Liver (tissue), 7 donors: ENCODE measurements at regions not wholly inside any gene's neighbourhood (a gene's known extent, or its start where the extent isn't known, plus 50 kb on each side); places are given as distances from the start of the nearest gene placed in this dataset.

Experiments
- DNase-seq: peaks from one replicate; pipeline ENCODE4 v3.0.0-alpha.2; 2017; ENCODE audit warnings: low spot score
- H3K27ac ChIP-seq, 2 donors: one replicate each; pipeline ENCODE4 v1.7.0; 2013; ENCODE audit warnings: inconsistent platforms in 2 of 2, low read length in 2 of 2, control low read depth in 1 of 2, low read depth in 1 of 2, mild to moderate bottlenecking in 1 of 2
- H3K27me3 ChIP-seq, 4 donors: one replicate each; pipeline versions ENCODE4 v1.6.1 to v1.7.0; 2013; ENCODE audit warnings: low read length in 3 of 4, inconsistent platforms in 1 of 4, mild to moderate bottlenecking in 1 of 4, moderate library complexity in 1 of 4; ENCODE audit not compliant: control insufficient read depth in 4 of 4, insufficient read depth in 4 of 4
- H3K36me3 ChIP-seq, 4 donors: one replicate each; pipeline versions ENCODE4 v1.6.1 to v1.7.0; 2013; ENCODE audit warnings: low read length in 3 of 4, mild to moderate bottlenecking in 3 of 4, low read depth in 1 of 4, moderate library complexity in 1 of 4; ENCODE audit not compliant: control insufficient read depth in 4 of 4, insufficient read depth in 3 of 4
- H3K4me1 ChIP-seq, 4 donors: one replicate each; pipeline versions ENCODE4 v1.6.1 to v1.7.0; 2013; ENCODE audit warnings: low read length in 3 of 4, mild to moderate bottlenecking in 3 of 4, moderate library complexity in 1 of 4; ENCODE audit not compliant: control insufficient read depth in 4 of 4, insufficient read depth in 4 of 4
- H3K4me3 ChIP-seq, 3 donors: one replicate each; pipeline versions ENCODE4 v1.6.1 to v1.7.0; 2013; ENCODE audit warnings: low read length in 3 of 3, control low read depth in 1 of 3, low read depth in 1 of 3, mild to moderate bottlenecking in 1 of 3
- H3K9ac ChIP-seq, 2 donors: one replicate each; pipeline ENCODE4 v1.7.0; 2013; ENCODE audit warnings: low read length in 2 of 2, mild to moderate bottlenecking in 2 of 2, moderate library complexity in 2 of 2, control low read depth in 1 of 2, low read depth in 1 of 2
- H3K9me3 ChIP-seq, 4 donors: one replicate each; pipeline versions ENCODE4 v1.6.1 to v1.7.0; 2013; ENCODE audit warnings: low read length in 3 of 4; ENCODE audit not compliant: control insufficient read depth in 4 of 4
- EGR1 ChIP-seq, 2 donors: IDR thresholded peaks; 2 replicates each; pipeline ENCODE4 v1.6.1; 2016 to 2018; ENCODE audit warnings: antibody characterized with exemption in 2 of 2, low read depth in 2 of 2
- HNF4A ChIP-seq, 2 donors: conservative IDR thresholded peaks; 2 replicates each; pipeline ENCODE4 v1.6.1; 2016; ENCODE audit warnings: antibody characterized with exemption in 2 of 2, mild to moderate bottlenecking in 2 of 2
- JUND ChIP-seq, 2 donors: IDR thresholded peaks; 2 replicates each; pipeline ENCODE4 v1.6.1; 2016; ENCODE audit warnings: antibody characterized with exemption in 2 of 2
- TAF1 ChIP-seq: conservative IDR thresholded peaks from 2 replicates; pipeline ENCODE4 v1.6.1; 2016; ENCODE audit warnings: antibody characterized with exemption, mild to moderate bottlenecking
- TF ChIP-seq, protein P1 (sequence below): IDR thresholded peaks from 2 replicates; pipeline ENCODE4 v1.6.1; 2016; ENCODE audit warnings: antibody characterized with exemption
- TF ChIP-seq, protein P2 (sequence below): IDR thresholded peaks from 2 replicates; pipeline ENCODE4 v1.6.1; 2016; ENCODE audit warnings: antibody characterized with exemption
- TF ChIP-seq, protein P3 (sequence below): IDR thresholded peaks from 2 replicates; pipeline ENCODE4 v1.6.1; 2016; ENCODE audit warnings: antibody characterized with exemption, mild to moderate bottlenecking
- TF ChIP-seq, protein P4 (sequence below): fragments of 150-350 bp; IDR thresholded peaks from 2 replicates; pipeline ENCODE4 v1.5.1; 2017; ENCODE audit warnings: improper control_type of control experiment, low read depth, low read length; ENCODE audit not compliant: missing input control
- donor health status: healthy.
- donor health status: healthy.
- donor health status: healthy.
- donor health status: healthy.

DNA sequence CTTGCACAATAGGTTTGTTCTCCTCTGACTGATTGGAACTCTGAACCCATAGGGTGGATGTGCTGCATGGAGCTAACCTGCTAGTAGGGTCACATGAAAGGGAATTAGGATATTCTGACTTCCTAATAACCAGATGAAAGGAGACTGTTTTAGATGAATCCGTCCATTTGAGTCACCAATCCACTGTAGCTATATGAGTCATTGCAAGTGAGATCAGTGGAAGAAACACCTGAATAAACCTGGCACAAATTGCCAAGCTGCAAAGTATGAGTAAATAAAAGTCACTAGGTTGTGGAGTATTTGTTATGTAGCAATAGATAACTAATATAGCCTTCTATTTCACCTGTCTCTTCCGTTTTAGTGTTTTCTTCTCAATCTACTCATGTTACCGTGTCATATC lies 584.4 kb downstream of the PDCD6IP start (continued):
- TF ChIP-seq, protein P1, sequence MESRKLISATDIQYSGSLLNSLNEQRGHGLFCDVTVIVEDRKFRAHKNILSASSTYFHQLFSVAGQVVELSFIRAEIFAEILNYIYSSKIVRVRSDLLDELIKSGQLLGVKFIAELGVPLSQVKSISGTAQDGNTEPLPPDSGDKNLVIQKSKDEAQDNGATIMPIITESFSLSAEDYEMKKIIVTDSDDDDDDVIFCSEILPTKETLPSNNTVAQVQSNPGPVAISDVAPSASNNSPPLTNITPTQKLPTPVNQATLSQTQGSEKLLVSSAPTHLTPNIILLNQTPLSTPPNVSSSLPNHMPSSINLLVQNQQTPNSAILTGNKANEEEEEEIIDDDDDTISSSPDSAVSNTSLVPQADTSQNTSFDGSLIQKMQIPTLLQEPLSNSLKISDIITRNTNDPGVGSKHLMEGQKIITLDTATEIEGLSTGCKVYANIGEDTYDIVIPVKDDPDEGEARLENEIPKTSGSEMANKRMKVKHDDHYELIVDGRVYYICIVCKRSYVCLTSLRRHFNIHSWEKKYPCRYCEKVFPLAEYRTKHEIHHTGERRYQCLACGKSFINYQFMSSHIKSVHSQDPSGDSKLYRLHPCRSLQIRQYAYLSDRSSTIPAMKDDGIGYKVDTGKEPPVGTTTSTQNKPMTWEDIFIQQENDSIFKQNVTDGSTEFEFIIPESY = no peak

DNA sequence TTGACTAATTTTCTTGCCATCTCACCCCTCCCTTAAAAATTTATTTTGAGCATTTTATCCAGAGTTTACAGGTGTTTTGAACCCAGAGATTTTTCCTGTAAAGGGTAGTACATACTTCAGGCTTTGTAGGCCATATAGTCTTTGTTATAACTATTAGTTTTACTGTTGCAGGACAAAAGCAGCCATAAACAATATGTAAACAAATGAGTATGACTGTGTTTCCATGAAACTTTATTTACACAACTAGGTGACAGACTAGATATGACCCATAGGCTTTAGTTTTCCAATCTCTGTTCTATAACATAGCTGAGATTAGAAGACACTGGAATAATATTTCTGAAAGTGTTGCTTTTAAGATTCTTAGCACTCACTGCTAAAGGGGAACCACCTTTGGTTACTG lies 587.9 kb downstream of the PDCD6IP start:
- Histone ChIP-seq H3K27ac (no peak overlapping the region), H3K27me3 (no peaks in the 10 kb centered on the region), H3K9ac (no peak overlapping the region), H3K4me1 (no peaks in the 10 kb centered on the region), H3K4me3 (no peak overlapping the region), H3K9me3 (no peaks in the 10 kb centered on the region), H3K36me3 (no peaks in the 10 kb centered on the region)
- DNase-seq = no peak
- TF ChIP-seq, protein P1 = no peak
- TF ChIP-seq, protein P2, sequence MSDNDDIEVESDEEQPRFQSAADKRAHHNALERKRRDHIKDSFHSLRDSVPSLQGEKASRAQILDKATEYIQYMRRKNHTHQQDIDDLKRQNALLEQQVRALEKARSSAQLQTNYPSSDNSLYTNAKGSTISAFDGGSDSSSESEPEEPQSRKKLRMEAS = no peak
- TF ChIP-seq JUND (IDR thresholded peaks at IDR 0.05) (no peak), HNF4A (conservative IDR thresholded peaks at IDR 0.05) (no peak), EGR1 (IDR thresholded peaks at IDR 0.05; ENCODE audit: low read depth in 2 of 2) (no peak), TAF1 (no peak)
- TF ChIP-seq, protein P3, sequence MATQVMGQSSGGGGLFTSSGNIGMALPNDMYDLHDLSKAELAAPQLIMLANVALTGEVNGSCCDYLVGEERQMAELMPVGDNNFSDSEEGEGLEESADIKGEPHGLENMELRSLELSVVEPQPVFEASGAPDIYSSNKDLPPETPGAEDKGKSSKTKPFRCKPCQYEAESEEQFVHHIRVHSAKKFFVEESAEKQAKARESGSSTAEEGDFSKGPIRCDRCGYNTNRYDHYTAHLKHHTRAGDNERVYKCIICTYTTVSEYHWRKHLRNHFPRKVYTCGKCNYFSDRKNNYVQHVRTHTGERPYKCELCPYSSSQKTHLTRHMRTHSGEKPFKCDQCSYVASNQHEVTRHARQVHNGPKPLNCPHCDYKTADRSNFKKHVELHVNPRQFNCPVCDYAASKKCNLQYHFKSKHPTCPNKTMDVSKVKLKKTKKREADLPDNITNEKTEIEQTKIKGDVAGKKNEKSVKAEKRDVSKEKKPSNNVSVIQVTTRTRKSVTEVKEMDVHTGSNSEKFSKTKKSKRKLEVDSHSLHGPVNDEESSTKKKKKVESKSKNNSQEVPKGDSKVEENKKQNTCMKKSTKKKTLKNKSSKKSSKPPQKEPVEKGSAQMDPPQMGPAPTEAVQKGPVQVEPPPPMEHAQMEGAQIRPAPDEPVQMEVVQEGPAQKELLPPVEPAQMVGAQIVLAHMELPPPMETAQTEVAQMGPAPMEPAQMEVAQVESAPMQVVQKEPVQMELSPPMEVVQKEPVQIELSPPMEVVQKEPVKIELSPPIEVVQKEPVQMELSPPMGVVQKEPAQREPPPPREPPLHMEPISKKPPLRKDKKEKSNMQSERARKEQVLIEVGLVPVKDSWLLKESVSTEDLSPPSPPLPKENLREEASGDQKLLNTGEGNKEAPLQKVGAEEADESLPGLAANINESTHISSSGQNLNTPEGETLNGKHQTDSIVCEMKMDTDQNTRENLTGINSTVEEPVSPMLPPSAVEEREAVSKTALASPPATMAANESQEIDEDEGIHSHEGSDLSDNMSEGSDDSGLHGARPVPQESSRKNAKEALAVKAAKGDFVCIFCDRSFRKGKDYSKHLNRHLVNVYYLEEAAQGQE = no peak
- TF ChIP-seq, protein P4, sequence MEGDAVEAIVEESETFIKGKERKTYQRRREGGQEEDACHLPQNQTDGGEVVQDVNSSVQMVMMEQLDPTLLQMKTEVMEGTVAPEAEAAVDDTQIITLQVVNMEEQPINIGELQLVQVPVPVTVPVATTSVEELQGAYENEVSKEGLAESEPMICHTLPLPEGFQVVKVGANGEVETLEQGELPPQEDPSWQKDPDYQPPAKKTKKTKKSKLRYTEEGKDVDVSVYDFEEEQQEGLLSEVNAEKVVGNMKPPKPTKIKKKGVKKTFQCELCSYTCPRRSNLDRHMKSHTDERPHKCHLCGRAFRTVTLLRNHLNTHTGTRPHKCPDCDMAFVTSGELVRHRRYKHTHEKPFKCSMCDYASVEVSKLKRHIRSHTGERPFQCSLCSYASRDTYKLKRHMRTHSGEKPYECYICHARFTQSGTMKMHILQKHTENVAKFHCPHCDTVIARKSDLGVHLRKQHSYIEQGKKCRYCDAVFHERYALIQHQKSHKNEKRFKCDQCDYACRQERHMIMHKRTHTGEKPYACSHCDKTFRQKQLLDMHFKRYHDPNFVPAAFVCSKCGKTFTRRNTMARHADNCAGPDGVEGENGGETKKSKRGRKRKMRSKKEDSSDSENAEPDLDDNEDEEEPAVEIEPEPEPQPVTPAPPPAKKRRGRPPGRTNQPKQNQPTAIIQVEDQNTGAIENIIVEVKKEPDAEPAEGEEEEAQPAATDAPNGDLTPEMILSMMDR = no peak
